Gastroesophageal sphincter (tissue), 4 donors: ENCODE measurements at regions not wholly inside any gene's neighbourhood (a gene's known extent, or its start where the extent isn't known, plus 50 kb on each side); places are given as distances from the start of the nearest gene placed in this dataset.

ENCODE experiments used
- ATAC-seq: fragments of 150-250 bp; one replicate; pipeline ENCODE4 v1.9.1; 2016; ENCODE audit warnings: mild to moderate bottlenecking, moderate library complexity
- H3K27ac ChIP-seq, 4 donors: fragments of 200-600 bp; sonication (generic) in 3 of 4; 1 replicate in 3 of 4; 2 replicates in 1 of 4; pipeline ENCODE4 v1.5.1; 2016 to 2019
- H3K27me3 ChIP-seq: fragments of 200-600 bp; sonication (generic); one replicate; pipeline ENCODE4 v1.5.1; 2019
- H3K36me3 ChIP-seq, 2 donors: fragments of 200-600 bp; sonication (generic); one replicate each; pipeline ENCODE4 v1.5.1; 2019; ENCODE audit warnings: control low read depth in 1 of 2
- H3K4me1 ChIP-seq, 3 donors: fragments of 200-600 bp; sonication (generic); 1 replicate in 2 of 3; 2 replicates in 1 of 3; pipeline ENCODE4 v1.5.1; 2016 to 2019; ENCODE audit warnings: control low read depth in 2 of 3
- H3K4me3 ChIP-seq, 2 donors: fragments of 200-600 bp; sonication (generic); one replicate each; pipeline ENCODE4 v1.5.1; 2019; ENCODE audit warnings: mild to moderate bottlenecking in 1 of 2, moderate library complexity in 1 of 2
- H3K9me3 ChIP-seq, 3 donors: fragments of 200-600 bp; sonication (generic); one replicate each; pipeline ENCODE4 v1.5.1; 2017 to 2019; ENCODE audit warnings: control low read depth in 2 of 3
- CTCF ChIP-seq, 4 experiments: fragments of 200-600 bp in 2 of 4; fragments of 450-650 bp in 2 of 4; sonication (generic) in 1 of 4; IDR thresholded peaks; one replicate each; pipeline ENCODE4 v1.5.1; 2017 to 2019; ENCODE audit warnings: antibody characterized with exemption in 4 of 4, mild to moderate bottlenecking in 2 of 4, moderate library complexity in 2 of 4
- EP300 ChIP-seq: sonication (generic); formaldehyde crosslinking; IDR thresholded peaks from one replicate; pipeline ENCODE4 v1.6.1; 2017; ENCODE audit warnings: antibody characterized with exemption, mild to moderate bottlenecking
- POLR2A ChIP-seq, 2 donors: fragments of 450-650 bp; IDR thresholded peaks; one replicate each; pipeline ENCODE4 v1.6.1; 2017; ENCODE audit warnings: antibody characterized with exemption in 2 of 2, mild to moderate bottlenecking in 2 of 2, moderate library complexity in 1 of 2
- POLR2AphosphoS5 ChIP-seq: sonication (generic); formaldehyde crosslinking; IDR thresholded peaks from one replicate; pipeline ENCODE4 v1.6.1; 2017; ENCODE audit warnings: antibody characterized with exemption
- WGBS, 2 donors: methylation state at CpG; one replicate each; pipeline ENCODE4 v1.1.5; 2018; ENCODE audit warnings: low coverage in 1 of 2; 5-methylcytosine and 5-hydroxymethylcytosine counted together

- Histone ChIP-seq H3K27ac (no peak overlapping the region), H3K4me3 (no peak overlapping the region), H3K9me3 (no peaks in the 10 kb centered on the region), H3K36me3 (no peaks in the 10 kb centered on the region), H3K27me3 (no peaks in the 10 kb centered on the region), H3K4me1 (no peaks in the 10 kb centered on the region)
- TF ChIP-seq CTCF (IDR thresholded peaks at IDR 0.05), result no peak
- no peak for TF ChIP-seq EP300
- TF ChIP-seq POLR2AphosphoS5, result no peak
- no peak for TF ChIP-seq POLR2A (IDR thresholded peaks at IDR 0.05)
- ATAC-seq, result no peak
- 59 to 82% methylated on average over 2 of the region's 2 CpGs for WGBS, 2 donors
These were observed 109.6 kb upstream of the STARD3NL start for GRCh38 chr7:38068461-38068860.

- Histone ChIP-seq H3K4me1 (no peaks in the 10 kb centered on the region), H3K9me3 (no peaks in the 10 kb centered on the region), H3K27ac (no peak overlapping the region), H3K36me3 (no peaks in the 10 kb centered on the region), H3K27me3 (no peaks in the 10 kb centered on the region), H3K4me3 (no peak overlapping the region)
- TF ChIP-seq EP300, result no peak
- TF ChIP-seq POLR2AphosphoS5, result no peak
- no peak for TF ChIP-seq CTCF (IDR thresholded peaks at IDR 0.05)
- TF ChIP-seq POLR2A (IDR thresholded peaks at IDR 0.05), result no peak
- 63 to 70% methylated on average over 5 to 6 of the region's 6 CpGs for WGBS, 2 donors
- ATAC-seq, result no peak
These were observed 109.0 kb upstream of the STARD3NL start for GRCh38 chr7:38069052-38069451.

GRCh38 chr7:38070718-38071117 lies 107.3 kb upstream of the STARD3NL start:
- no peaks in the 10 kb centered on the region for H3K4me1 ChIP-seq
- H3K4me3 ChIP-seq, result no peak overlapping the region
- TF ChIP-seq POLR2A (IDR thresholded peaks at IDR 0.05), result no peak
- TF ChIP-seq POLR2AphosphoS5, result no peak
- TF ChIP-seq CTCF (IDR thresholded peaks at IDR 0.05), result peak in 1 of 4 experiments; percentile 14
- ATAC-seq, result no peak
- no peaks in the 10 kb centered on the region for H3K27me3 ChIP-seq
- 25 to 30% methylated on average over 1 of the region's 1 CpG for WGBS, 2 donors
- H3K9me3 ChIP-seq, result no peaks in the 10 kb centered on the region
- H3K27ac ChIP-seq, result no peak overlapping the region
- H3K36me3 ChIP-seq, result no peaks in the 10 kb centered on the region

GRCh38 chr7:38086857-38087256 lies 91.2 kb upstream of the STARD3NL start:
- Histone ChIP-seq H3K4me1 (no peaks in the 10 kb centered on the region), H3K27ac (no peak overlapping the region)
- no peak for ATAC-seq

GRCh38 chr7:38102507-38102906 lies 75.5 kb upstream of the STARD3NL start:
- no peak overlapping the region for H3K4me3 ChIP-seq
- no peaks in the 10 kb centered on the region for H3K36me3 ChIP-seq
- TF ChIP-seq POLR2A (IDR thresholded peaks at IDR 0.05) (no peak), POLR2AphosphoS5 (no peak), EP300 (no peak), CTCF (IDR thresholded peaks at IDR 0.05) (no peak)
- peaks cover 6% of the 10 kb centered on the region for H3K27me3 ChIP-seq
- H3K9me3 ChIP-seq, result no peaks in the 10 kb centered on the region
- H3K27ac ChIP-seq, result no peak overlapping the region
- ATAC-seq, result no peak
- WGBS, 2 donors, result 11 to 22% methylated on average over 1 of the region's 1 CpG
- H3K4me1 ChIP-seq, result peaks cover 0 to 3% (median 0%) of the 10 kb centered on the region in 3 donors

More at GRCh38 chr7:38086857-38087256, 91.2 kb upstream of the STARD3NL start:
- H3K36me3 ChIP-seq, result no peaks in the 10 kb centered on the region
- H3K9me3 ChIP-seq, result no peaks in the 10 kb centered on the region
- H3K4me3 ChIP-seq, result no peak overlapping the region
- TF ChIP-seq POLR2A (IDR thresholded peaks at IDR 0.05) (no peak), EP300 (no peak), CTCF (IDR thresholded peaks at IDR 0.05) (no peak), POLR2AphosphoS5 (no peak)
- H3K27me3 ChIP-seq, result no peaks in the 10 kb centered on the region
